ENCODE measurements at regions not wholly inside any gene's neighbourhood (a gene's known extent, or its start where the extent isn't known, plus 50 kb on each side); places are given as distances from the start of the nearest gene placed in this dataset.

DNA sequence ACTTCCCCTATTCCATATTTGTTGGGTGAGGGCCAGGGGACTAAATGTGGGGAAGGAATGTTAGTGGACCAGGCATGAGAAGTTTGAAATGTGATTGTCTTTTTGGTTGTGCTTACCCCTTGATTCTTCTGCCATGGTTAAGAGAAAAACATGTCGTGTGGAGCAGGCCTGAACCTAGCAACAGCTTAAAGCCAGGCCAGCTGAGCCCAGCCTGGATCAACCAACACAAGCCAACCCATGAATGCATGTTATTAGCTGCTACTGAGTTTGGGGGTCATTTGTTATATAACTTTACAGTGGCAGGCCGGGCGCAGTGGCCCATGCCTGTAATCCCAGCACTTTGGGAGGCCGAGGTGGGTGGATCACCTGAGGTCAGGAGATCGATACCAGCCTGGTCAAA, 52.4 kb upstream of the TRIO start:
- no peak for DNase-seq

DNA sequence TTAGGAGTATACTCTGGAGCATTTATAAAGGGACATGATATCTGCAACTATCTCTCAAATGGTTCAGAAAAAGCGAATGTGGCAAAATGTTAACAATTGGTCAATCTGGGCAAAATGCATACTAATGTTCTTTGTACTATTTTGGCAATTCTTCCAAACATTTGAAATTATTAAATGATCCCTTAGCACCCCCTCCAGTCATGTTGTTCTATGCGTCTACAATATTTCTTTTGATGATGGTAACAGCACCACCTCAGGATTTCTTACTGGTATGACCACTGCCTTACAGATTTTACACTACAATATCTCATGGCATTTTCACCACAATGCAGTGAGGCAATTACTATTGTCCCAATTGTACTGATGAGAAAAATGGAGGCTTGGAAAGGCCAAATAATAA, 52.9 kb upstream of the TRIO start:
- no peak for DNase-seq

DNA sequence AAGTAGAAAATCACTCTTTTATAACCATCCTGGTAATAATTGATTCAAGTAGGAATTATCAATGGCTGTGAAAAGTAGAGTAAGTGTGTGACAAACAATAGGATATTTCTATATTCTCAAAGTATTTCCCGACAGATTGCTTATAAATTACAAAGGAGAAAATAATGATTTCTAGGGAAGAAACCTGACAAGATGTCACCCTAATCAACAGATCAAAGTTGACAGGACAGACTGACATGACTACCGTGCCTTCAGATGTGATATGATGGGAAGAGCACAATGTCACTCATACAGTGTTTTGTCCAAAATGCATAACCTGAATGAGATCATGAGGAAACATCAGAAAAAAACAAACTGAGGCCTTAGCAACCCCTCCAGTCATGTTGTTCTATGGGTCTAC, 53.9 kb upstream of the TRIO start:
- DNase-seq = no peak

GRCh38 chr5:14086261-14086660, 56.9 kb upstream of the TRIO start:
- no peak for DNase-seq

DNA sequence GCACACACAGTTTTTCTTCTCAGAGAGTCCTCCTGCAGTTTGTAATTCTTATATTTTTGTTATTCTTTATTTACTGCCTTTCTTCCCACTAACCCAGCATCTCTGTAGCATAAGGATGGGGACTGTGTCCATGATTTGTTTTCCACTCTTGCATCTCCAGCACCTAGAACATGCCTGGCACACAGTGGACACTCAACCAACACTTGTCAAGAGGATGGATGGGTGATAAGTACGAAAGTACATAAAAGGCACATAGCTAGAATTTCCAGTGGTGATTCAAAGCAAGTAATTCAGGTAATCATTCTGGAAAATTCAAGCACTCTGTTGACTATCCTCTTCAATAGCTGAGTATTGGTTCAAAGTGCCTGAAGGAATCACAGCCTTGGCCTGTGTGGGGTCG, 60.2 kb upstream of the TRIO start:
- DNase-seq = no peak

GRCh38 chr5:14082523-14082922, 60.6 kb upstream of the TRIO start:
- no peak for DNase-seq

- no peak for DNase-seq
These were observed 61.4 kb upstream of the TRIO start for GRCh38 chr5:14081791-14082190.

DNA sequence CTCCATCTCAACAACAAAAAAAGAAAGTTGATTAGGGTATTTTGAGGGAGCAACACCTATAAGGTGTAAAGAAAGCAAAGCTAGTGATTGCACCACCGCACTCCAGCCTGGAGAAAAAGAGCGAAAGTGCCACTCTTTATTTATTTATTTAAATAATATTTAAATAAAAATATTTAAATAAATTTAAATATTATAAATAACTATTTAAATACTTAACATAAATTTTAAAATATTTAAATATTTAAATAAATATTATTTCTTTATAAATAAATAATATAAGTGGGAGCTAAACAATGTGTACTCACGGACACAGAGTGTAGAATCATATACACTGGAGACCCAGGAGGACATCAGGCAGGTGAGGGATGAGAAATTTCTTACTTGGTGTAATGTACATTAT, 64.4 kb upstream of the TRIO start:
- DNase-seq = no peak

DNA sequence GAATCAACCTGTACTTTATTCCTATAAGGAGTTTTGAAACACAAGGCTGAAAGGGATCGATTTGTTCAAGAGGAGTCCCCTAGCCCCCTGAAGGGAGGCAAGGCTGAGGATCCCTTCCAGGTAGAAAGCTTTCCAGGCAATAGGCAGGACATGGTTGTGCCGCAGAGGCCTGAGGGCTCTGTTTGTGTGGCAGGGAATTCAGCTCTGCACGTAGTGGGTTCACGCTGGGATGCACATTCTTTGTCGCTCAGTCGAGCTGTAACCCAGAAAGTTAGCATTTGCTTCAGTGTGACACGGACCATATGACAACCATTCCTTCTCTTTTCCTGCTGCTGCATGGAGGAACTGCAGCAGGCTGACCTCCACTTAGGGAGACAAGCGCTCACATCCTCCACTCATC, 65.6 kb upstream of the TRIO start:
- no peak for DNase-seq

- DNase-seq = no peak
These were observed 66.6 kb upstream of the TRIO start for GRCh38 chr5:14076561-14076960.

- DNase-seq = no peak
These were observed 67.2 kb upstream of the TRIO start for GRCh38 chr5:14075937-14076336.

- no peak for DNase-seq
These were observed 71.7 kb upstream of the TRIO start for GRCh38 chr5:14071433-14071832.

DNA sequence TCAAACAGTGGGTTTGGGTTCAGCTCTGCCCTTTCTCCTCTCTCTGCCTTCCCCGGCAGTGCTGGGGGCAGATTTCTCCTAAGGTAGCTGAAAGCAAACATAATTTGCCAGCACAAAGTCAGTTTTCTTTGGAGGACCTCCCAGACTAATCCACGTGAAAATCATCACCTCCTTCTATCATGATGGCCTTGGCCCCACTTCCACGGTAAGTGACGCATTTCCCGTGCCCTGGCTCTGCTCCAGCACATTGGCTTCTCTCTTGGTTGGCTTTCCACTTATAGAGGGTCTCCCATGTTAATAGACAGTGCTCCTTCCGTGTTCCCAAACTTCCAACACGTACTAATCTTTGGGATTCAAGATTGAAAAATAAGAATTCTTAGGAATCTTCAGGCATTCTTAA, 74.1 kb upstream of the TRIO start:
- no peak for DNase-seq

DNA sequence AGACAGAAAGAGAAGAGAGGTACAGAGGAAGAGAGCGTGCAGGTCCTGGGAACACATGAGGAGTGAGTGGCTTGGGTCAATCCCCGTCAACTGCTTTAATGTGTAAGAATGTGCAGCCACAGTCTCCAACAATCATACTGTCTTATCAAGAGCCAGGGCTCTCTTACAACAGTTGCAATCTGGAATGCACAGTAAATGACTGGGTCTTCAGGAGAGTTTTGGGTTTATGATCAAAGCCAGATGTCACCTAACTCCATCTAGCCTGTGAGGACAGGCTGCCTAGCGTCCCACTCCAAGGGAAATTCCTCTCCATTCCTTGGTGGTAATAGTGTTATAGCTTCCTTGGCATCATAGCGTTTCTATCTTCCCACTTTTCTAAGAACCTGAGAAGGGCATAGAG, 75.0 kb upstream of the TRIO start:
- DNase-seq = no peak

GRCh38 chr5:14066326-14066725, 76.8 kb upstream of the TRIO start:
- DNase-seq = no peak

DNA sequence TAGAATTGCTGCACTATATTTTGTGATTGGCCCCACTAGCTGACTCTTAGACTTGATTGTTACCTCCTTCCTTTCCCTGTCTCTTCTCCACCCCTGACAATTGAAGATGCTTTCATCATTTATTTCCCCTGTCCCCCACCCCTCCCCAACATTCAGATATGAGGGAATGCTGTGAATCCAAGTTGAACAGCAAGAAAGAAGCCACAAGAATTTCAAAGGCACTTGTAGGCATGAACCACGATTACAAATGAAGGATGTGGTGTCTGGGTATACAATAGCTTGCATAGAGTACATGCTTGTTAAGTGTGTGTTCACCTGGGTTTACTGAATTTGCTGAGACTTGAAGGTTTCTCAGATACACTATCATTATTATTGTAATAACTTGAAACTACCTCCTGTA, 78.3 kb upstream of the TRIO start:
- no peak for DNase-seq

- DNase-seq = no peak
These were observed 79.5 kb upstream of the TRIO start for GRCh38 chr5:14063691-14064090.

- no peak for DNase-seq
These were observed 80.0 kb upstream of the TRIO start for GRCh38 chr5:14063138-14063537.

DNA sequence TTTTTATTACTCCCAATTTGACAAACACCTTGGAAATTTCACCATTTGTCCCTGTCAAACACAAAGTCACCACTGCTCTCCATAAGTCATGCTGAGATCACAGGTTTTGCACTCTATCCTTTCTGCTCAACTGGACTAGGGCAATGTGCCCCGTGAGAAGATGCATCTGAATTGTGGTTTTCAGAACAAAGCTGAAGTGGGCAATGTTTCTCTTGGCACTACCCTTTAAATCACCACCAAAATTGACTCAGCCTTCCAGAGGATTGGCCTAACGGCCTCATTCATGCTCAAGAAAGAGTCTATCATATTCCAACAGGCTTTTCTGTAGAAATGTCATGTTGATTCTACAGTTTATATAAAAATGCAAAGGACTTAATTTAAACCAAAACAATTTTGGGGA, 81.0 kb upstream of the TRIO start:
- DNase-seq = no peak

DNA sequence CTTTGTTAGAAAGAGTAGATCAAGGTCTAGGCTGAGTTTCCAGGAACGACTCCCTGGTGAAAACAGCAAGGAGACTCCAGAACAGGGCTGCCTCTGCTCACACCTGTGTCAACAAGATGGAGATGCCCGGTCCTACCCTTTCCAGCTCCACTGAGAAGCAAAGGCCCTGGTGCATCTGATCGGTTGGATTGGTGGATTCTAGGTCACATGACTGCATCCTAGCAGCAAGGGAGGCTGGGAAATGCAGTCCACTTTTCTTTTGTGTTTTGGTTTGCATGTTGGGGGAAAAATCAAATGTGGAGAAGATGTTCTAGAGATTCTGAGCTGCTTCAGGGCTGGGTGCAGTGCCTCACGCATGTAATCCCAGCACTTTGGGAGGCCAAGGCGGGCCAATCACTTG, 82.0 kb upstream of the TRIO start:
- no peak for DNase-seq

GRCh38 chr5:14060218-14060617, 82.9 kb upstream of the TRIO start:
- DNase-seq = no peak

DNA sequence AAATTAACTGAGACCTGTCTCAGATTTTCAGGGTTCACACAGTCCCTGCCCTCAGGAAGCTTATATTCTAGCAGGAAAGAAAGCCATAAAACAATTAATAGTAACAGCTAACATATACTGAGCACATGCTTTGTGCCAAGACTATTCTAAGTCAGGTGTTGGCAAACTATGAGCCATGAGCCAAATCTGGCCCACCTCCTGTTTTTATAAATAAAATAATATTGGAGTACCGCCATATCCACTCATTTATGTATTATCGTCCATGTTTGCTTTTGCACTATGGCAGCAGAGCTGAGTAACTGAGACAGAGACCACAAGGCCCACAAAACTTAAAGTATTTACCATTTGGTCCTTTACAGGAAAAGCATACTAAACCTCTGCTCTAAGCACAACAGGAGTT, 83.3 kb upstream of the TRIO start:
- DNase-seq = no peak

GRCh38 chr5:14057289-14057688, 85.9 kb upstream of the TRIO start:
- no peak for DNase-seq

GRCh38 chr5:14056039-14056438, 87.1 kb upstream of the TRIO start:
- no peak for DNase-seq

- no peak for DNase-seq
These were observed 87.9 kb upstream of the TRIO start for GRCh38 chr5:14054965-14055963.

Measured in CD4-positive, alpha-beta T cell treated with Interferon gamma for 1 hour (primary cell).